SK-N-SH (cell line): ENCODE measurements at regions not wholly inside any gene's neighbourhood (a gene's known extent, or its start where the extent isn't known, plus 50 kb on each side); places are given as distances from the start of the nearest gene placed in this dataset.

Source experiments
- CTCF ChIP-seq: fragments of 200-600 bp; sonication (generic); IDR thresholded peaks from 2 replicates; pipeline ENCODE4 v1.6.1; 2017; ENCODE audit warnings: antibody characterized with exemption, mild to moderate bottlenecking, moderate library complexity
- GABPA ChIP-seq: IDR thresholded peaks from 2 replicates; pipeline ENCODE4 v1.4.0; 2012; ENCODE audit warnings: low read depth, mild to moderate bottlenecking
- MEF2A ChIP-seq: IDR thresholded peaks from 2 replicates; pipeline ENCODE4 v1.4.0; 2012; ENCODE audit warnings: low read depth, borderline replicate concordance
- NFIC ChIP-seq: IDR thresholded peaks from 2 replicates; pipeline ENCODE4 v1.4.0; 2012; ENCODE audit warnings: borderline replicate concordance
- RCOR1 ChIP-seq: fragments of 150-350 bp; IDR thresholded peaks from 2 replicates; pipeline ENCODE4 v1.6.1; 2017; ENCODE audit warnings: antibody characterized with exemption, low read length
- REST ChIP-seq: IDR thresholded peaks from 2 replicates; pipeline ENCODE4 v1.6.1; 2012; ENCODE audit warnings: mild to moderate bottlenecking, low read depth, low read length, moderate library complexity
- RXRA ChIP-seq: IDR thresholded peaks from 2 replicates; pipeline ENCODE4 v1.4.0; 2012; ENCODE audit warnings: low read depth, mild to moderate bottlenecking, borderline replicate concordance
- TAF1 ChIP-seq: IDR thresholded peaks from 2 replicates; pipeline ENCODE4 v1.6.1; 2012; ENCODE audit warnings: low read depth, mild to moderate bottlenecking, low read length, moderate library complexity, borderline replicate concordance
- TEAD4 ChIP-seq: IDR thresholded peaks from 2 replicates; pipeline ENCODE4 v1.4.0; 2012; ENCODE audit warnings: mild to moderate bottlenecking, borderline replicate concordance; ENCODE audit not compliant: insufficient read depth
- USF2 ChIP-seq: fragments of 150-350 bp; IDR thresholded peaks from 2 replicates; pipeline ENCODE4 v1.6.1; 2017; ENCODE audit warnings: antibody characterized with exemption, low read length, low read depth, borderline replicate concordance

GRCh38 chr2:226669249-226669648 lies 130.4 kb downstream of the IRS1 start:
- TF ChIP-seq CTCF (no peak), USF2 (no peak), RCOR1 (no peak), RXRA (no peak), NFIC (no peak), REST (no peak), TAF1 (no peak), GABPA (no peak), MEF2A (no peak), TEAD4 (no peak)
